ENCODE measurements at regions not wholly inside any gene's neighbourhood (a gene's known extent, or its start where the extent isn't known, plus 50 kb on each side); places are given as distances from the start of the nearest gene placed in this dataset.

- no peak for TF ChIP-seq CTCF (conservative IDR thresholded peaks at IDR 0.05)
- TF ChIP-seq ZFX (IDR thresholded peaks at IDR 0.05) = no peak
These were observed 96.8 kb upstream of the TMEM132C start for GRCh38 chr12:128170181-128170580.
